GM21786 (cell line): ENCODE measurements at regions not wholly inside any gene's neighbourhood (a gene's known extent, or its start where the extent isn't known, plus 50 kb on each side); places are given as distances from the start of the nearest gene placed in this dataset.
"Not testable (repeated sequence)": the region's sequence is repeated elsewhere in the genome, so short reads cannot be mapped to it uniquely, and the experiment has no call there.

ENCODE experiments used
- ATAC-seq: cut with Tn5 transposase; IDR thresholded peaks from one replicate; pipeline ENCODE4 v1.9.1; 2021; ENCODE audit not compliant: unreplicated experiment

DNA sequence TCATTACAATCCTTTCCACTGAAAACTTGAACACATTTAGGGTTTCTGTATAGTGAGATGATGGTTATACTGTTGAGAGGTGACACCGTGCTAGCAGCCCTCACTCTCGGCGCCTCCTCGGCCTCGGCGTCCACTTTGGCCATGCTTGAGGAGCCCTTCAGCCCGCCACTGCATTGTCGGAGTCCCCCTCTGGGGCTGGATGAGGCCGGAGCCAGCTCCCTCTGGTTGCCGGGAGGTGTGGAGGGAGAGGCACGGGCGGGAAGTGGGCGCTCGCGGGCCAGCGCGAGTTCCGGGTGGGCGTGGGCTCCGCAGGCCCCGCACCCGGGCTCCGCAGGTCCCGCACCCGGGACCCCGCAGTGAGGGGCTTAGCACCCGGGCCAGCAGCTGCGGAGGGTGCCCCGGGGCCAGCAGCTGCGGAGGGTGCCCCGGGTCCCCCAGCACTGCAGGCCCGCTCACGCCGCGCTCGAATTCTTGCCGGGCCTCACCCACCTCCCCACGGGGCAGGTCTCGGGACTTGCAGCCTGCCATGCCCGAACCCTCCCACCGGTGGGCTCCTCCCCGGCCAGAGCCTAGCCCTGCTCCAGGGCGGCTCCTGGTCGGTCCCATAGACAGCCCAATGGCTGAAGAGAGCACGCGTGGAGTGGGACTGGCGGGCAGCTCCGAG lies 145.9 kb upstream of the ZNF608 start:
- no peak for ATAC-seq

DNA sequence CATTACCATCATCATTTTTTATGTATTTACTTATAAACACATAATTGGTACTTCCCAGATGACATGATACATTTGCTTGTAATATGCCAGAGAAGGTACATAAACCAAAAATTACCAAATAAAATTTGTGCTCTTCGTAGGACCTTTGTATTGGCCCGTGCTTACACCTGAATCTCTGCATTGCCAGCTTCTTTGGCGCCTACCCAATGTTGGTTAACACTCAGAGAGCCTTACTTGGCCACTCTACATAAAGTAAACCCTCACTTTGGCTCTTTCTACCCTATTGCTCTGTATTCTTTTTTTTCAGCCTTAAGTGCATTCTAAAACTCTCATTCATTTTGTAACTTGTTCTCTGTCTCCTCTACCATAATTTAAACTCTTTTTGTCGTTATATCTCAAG lies 148.1 kb upstream of the ZNF608 start:
- ATAC-seq = no peak

DNA sequence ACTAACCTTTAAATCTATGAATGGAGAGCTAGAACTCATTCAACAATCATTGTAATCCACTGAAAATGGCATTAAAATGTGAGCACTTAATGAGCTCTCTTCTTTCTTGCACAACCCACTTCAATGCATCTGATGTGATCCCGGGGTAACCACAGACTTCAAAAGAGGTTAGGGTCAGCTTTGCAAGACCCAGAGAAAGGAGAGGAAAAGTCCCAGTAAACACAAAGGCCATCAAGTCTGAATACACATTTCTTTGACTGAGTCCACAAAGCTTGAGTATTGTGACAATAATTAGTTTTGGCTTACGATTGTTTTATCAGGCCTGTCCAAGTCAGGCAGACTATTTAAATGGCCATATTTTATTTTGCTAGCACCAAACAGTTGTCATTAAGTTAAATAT lies 148.8 kb upstream of the ZNF608 start:
- no peak for ATAC-seq

DNA sequence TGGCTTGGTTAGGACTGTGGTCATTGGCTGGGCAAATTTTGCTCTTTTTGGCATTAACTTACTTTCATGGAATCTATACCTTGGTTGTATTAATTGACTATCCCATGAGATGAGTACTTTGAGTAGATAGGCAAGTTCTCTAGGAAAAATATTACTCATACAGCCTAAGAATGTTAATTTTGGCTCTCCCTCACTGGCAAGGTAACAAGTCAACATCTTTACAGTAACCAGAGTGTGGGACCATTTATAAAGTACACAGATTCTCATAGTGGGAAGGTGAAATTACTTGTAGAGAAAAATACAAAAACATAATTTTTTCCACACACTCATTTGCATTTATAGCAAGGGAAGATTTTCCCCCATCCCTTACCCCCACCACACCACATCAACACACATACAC lies 154.6 kb upstream of the ZNF608 start:
- ATAC-seq = no peak

DNA sequence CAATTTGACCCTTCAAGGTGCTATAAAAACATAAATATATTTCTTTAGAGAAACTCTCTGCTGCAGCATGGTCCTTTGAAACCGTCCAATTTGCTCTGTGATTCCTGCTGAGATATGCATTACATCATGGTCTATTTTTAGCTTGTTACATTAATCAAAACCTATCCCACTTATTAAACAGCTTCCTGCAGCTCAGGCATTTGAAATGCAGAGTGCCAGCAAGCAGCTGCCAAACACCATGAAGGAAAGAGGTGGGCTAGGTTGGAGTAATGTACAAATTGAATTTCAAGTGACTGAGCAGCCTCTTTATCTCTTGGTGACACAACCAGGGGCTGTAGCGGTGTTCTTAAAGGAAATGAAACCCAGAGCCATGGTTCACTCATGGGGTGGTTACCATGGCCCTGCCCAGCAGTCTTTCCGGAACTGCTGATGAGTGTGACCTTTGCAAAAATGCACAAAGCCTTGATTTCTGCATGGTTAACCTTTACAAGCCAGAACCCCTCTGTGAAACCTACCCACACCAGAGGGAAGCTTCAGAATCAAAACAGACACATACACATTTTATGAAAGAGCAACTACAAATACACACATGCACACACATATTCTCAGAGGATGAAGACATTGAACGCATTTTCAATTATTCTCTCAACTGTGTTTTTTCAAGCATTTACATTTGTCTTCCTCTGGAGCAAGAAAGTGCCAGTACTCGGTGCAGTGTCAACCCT lies 155.8 kb upstream of the ZNF608 start:
- ATAC-seq = peak; percentile 99

DNA sequence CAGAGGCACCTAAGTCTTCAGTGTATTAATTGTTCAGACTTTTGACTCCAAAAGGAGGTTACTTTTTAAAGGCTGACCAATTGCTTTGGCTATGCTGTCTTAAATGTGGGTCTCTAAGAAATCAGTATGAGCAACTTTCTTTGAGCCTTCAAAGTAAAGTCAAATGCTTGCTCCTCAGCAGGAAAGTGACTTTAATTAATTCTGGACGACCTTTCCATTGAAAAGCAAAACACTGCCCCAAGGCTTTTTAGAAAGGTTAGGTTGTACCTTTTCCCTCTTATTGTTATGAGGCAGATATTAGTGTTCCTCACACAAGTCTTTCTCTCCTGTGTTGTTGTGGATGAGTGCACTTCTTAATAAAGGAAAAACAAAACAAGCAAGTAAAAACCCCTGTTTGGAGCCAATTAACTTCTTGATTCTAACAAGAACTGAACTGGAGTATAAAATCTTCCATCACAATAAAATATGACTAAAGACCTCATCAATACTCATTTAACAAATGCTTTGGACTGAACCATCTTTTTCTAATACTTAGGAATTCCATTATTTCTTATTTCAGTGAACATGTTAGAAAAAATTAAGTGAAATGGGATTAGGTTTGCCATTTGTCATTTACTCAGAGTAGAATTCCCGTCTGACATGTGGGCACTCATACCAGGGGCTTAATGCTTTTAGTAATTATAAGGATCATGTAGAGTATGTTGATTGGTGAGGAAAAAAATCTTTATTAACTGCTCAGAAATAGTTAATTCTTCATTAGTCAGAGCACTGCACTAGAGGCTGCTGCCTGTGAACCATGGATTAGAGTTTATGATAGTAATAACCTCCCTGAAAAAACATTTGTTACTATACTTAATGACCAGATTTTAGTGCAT lies 159.1 kb upstream of the ZNF608 start:
- ATAC-seq = no peak

DNA sequence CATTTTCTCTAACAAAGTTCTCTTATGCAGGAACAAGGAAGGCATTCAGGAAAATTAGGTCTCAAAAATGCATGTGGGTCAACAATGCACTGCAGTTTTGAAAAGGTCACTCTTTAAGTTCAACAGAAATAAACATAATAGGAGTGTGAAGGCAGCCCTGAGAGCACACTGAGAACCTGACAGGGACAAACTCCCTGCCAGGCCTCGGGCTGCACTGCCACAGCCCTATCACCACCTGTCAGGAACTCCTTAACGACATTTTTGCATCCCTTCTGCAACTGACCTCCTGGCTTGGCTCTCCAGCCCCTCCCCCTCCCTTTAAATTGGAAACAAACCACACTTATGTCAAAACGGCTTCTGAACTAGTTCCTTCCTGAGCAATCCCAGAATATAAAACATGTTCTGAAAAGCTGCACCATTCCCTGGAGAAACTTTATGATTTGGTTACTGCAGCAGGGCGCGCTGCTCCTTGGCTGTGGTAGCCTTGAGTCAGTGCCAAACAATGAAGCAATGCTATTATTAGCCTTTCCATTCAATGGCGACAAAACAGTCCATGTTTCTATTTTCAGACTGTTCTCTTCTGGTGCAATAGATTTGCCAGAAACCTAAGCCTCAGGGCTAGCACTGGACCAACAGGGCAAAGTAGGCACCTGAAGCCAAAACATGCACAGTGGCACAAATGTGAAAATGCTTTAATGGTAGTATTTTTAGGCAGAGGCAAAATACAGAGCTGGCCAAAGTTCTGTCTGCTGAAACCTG lies 160.1 kb upstream of the ZNF608 start:
- ATAC-seq = no peak

DNA sequence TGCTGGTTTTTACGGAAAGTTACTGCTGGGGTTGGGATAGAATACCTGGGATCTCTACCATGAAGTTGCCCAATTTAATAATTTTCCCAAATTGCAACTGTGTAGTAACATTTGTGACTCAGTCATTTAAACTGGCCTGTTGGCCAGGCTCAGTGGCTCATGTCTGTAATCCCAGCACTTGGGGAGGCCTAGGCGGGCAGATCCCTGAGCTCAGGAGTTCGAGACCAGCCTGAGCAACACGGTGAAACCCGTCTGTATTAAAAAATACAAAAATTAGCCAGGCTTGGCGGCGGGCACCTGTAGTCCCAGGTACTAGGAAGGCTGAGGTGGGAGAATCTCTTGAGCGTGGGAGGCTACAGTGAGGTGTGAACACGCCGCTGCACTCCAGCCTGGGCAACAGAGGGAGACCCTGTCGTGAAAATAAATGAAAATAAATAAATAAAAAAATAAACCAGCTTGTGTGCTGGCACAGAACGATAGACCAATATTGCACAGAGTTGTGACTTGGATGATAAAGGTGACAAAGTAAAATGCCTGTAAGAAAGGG lies 160.7 kb upstream of the ZNF608 start:
- ATAC-seq = no peak

DNA sequence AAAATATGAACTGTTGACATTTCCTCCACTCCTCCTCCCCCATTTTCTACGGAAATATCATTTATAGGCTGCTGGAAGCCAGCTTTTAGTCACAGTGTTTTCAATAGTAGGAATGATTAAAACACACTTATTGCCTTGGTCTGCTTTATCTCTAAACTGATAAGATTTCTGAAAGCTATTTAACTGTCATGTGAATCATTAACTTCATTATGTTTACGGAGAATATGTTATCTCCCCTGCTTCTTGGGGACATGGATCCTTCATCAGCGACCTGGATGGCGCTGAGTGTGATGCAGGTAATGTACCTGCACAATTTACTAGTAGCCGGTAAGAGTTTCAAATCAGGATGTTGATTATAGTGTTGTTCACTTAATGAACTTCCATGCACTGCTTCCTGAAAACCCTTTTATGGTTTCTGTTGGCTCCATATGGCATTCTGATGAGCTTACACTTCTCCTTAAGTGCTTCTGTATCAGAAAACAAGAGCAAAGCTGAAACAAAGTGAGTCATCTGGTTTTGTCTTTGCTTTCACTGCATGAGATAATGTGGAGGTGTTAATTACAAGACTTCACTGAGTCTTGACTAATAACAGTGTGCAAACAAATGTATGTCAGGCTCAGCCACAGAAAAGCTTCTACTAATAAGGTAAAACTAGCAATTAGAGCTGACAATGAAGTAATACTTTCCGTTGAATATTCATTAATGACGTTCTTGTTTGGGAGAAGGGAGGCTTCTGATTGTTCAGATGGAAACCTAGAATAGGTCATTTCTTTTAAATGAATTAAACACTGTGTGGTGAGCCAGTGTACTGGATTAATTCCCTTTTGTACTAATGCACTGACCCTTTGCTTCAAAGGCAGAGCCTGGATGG lies 162.4 kb upstream of the ZNF608 start:
- peak; percentile 85 for ATAC-seq

DNA sequence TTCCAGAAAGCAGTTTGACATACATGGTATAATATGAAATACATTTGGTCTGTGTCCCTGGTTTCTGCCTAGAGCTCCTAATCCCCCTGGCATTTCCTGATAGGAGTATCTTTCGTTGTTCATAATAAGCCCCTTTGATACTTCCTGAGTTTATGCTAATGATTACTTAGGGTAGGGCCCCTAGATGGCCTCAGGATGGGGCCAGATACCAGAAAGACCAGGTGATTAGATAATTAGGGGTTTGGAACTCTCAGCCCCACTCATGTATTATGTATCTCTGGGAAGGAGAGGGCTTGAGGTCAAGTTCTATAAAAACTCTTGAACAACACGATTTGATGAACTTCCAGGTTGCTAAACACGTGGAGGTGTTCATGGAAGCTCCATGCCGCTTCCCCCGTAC lies 163.3 kb upstream of the ZNF608 start:
- ATAC-seq = no peak

DNA sequence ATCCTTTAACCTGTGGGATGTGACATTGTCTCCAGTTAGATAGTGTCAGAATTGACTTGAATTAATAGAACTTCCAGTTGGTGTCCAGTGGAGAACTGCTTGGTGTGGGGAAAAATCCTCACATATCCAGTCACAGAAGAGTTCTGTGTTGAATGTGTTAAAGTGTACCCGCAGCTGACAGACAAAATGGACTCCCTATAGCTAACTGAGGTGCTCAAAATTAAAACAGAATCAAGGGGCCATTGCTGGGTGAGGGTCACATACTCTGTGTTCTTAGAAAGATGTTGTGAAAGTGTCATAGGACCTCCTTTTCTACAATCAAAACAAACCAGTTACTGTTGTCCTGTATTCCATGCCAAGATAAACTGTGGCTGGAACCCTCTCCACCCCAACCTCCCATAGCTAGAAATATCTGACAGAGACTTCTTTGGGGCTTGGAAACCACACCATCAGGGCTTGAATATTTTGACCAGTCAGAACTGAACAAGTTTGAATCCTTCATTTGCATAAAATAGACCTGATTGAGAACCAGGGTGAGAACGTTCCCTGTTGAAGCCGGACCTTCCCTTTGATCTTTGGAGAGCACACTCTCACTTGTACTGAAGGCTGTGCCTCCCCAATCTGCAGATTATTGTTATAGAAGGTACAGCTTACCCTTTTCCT lies 164.0 kb upstream of the ZNF608 start:
- ATAC-seq = peak; percentile 43

DNA sequence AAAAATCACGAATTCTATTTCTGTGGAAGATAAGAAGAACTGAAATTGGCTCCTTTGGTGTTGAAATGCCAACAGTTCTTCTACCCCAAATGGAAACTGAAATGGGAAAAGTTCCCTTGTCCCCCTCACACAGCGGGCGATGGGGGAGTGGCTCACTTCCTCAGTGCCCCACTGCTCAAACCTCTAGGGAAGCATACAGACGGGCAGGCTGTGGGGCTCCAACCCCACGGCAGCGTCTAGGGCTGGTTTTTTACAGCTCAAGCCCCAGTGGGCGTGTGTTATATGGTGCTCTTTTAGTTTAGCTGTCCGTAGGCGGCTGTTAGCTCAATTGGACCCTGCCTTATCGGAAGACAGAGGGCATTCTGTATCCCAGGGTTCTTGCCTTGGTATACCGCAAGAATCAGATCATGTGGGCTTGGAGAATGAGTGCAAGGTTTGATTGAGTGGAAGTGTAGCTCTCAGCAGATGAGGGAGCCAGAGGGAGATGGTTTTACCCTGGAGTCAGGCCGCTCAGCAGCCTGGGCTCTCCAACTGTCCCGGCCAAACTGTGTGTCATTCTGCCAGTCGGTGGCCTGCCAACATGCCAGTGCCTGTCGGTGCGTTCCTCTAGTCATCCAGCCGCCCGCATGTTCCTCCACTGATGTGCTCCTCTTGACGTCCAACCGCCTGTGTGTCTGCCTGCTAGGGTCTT lies 166.3 kb upstream of the ZNF608 start:
- ATAC-seq = no peak

DNA sequence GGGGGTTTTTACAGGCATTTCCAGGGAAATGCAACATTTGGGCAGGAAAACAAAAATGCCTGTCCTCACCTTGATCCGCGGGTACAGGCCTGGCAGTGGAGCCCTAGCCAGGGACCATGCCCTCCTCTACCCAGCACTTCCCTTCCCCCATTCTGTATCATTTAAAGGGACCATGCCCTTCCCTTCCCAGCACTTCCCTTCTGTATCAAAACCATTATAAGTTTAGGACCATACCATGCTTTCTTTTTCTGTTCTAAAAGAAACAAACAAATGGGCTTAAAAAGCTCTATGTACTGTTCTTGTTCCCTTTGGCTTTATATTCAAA lies 166.9 kb upstream of the ZNF608 start:
- no peak for ATAC-seq

DNA sequence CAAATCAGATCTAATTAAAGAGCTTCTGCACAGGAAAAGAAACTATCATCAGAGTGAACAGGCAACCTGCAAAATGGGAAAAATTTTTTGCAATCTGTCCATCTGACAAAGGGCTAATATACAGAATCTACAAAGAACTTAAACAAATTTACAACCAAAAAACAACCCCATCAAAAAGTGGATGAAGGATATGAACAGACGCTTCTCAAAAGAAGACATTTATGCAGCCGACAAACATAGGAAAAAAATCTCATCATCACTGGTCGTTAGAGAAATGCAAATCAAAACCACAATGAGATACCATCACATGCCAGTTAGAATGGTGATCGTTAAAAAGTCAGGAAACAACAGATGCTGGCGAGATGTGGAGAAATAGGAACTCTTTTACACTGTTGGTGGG lies 169.9 kb upstream of the ZNF608 start:
- ATAC-seq = not testable (repeated sequence)

DNA sequence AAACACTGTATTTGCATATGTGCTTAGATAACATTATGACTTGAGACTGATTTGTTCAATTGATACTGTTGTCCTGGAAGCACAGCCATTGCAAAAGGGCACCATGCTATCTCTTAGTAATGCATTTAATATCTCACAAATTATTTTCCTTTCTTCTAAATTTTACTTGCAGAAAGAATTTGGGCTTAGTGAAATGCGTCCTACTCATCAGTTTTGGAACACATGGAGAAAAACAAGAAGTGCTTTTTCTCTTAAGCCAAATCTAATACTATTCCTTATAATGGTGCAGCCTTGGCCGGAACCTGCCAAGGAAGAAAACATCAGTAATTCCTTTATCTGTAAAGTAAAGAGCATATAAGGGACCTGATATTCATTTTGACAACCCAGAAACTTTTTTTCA lies 172.2 kb upstream of the ZNF608 start:
- ATAC-seq = no peak

DNA sequence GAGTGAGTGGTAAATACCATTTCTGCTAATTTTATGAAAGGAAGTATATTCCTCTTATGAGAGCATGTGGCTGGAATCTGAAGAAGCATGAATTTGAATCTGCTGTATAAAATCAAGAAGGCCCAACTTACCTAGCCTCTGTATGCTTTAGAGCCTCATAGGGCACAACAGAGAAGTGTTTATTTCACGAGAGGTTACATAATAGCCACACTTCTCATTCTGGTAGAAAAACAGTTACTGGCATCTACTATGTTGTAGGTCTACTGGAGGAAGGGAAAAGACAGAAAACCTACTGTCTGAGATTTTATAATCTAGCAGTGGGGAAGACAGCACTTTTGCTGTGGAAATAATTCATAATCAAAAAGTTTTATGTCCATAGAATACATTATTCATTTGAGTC lies 172.6 kb upstream of the ZNF608 start:
- no peak for ATAC-seq

DNA sequence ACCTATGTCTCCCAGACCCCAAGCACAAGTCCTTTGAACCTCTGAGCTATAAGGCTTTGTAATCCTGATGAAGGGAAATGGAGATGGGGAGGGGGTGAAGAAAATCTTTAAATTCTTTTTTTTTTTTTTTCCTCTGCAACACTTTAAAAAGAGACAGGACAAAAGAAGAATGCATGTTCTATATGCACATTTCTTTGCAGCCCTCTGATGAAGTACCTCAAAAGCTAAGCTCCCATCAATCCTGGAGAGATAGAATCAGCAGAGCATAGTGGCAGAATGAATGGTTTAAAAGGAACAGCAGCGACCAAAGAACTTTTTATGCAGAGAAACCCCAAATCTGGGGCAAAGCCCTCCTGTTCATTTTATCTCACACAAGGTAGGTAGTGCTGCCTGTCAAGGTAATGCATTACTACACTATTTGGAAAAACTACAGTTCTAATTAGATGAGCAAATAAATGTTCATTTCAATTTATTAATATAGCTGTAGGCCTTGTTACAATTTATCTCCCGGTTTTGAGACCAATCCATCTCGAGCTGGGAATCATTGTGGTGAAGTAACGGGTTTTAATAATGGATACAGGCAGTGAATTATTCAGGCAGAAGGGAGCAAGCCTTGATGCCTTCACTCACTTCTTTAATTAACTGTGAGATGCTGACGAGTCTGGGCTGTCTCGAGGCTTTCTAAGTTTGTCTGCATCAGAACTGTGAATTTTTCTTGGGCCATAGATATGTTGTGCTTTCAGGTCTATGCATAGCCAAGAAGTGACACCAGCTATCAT lies 173.5 kb upstream of the ZNF608 start:
- ATAC-seq = no peak
